Vagina (tissue), 2 donors: ENCODE measurements at regions not wholly inside any gene's neighbourhood (a gene's known extent, or its start where the extent isn't known, plus 50 kb on each side); places are given as distances from the start of the nearest gene placed in this dataset.
"Not testable (repeated sequence)": the region's sequence is repeated elsewhere in the genome, so short reads cannot be mapped to it uniquely, and the experiment has no call there.

ENCODE experiments used
- DNase-seq, 2 donors: peaks; one replicate each; pipeline ENCODE4 v3.0.0-alpha.2; 2017; ENCODE audit errors: extremely low spot score in 2 of 2
- H3K27ac ChIP-seq: fragments of 200-600 bp; sonication (generic); one replicate; pipeline ENCODE4 v1.5.1; 2019
- H3K27me3 ChIP-seq: fragments of 200-600 bp; sonication (generic); one replicate; pipeline ENCODE4 v1.5.1; 2019
- H3K36me3 ChIP-seq, 2 donors: fragments of 200-600 bp; sonication (generic); one replicate each; pipeline ENCODE4 v1.5.1; 2017 to 2019
- H3K4me1 ChIP-seq: fragments of 200-600 bp; sonication (generic); one replicate; pipeline ENCODE4 v1.5.1; 2019
- H3K4me3 ChIP-seq, 2 donors: fragments of 200-600 bp; sonication (generic); 1 replicate in 1 of 2; 2 replicates in 1 of 2; pipeline ENCODE4 v1.5.1; 2016 to 2019
- H3K9me3 ChIP-seq: fragments of 200-600 bp; sonication (generic); one replicate; pipeline ENCODE4 v1.5.1; 2019
- POLR2A ChIP-seq, 2 donors: fragments of 450-650 bp; IDR thresholded peaks; one replicate each; pipeline ENCODE4 v1.6.1; 2017; ENCODE audit warnings: antibody characterized with exemption in 2 of 2, mild to moderate bottlenecking in 2 of 2, moderate library complexity in 2 of 2
- POLR2AphosphoS5 ChIP-seq, 2 donors: sonication (generic); formaldehyde crosslinking; IDR thresholded peaks; one replicate each; pipeline ENCODE4 v1.9.0; 2017; ENCODE audit warnings: antibody characterized with exemption in 2 of 2, mild to moderate bottlenecking in 2 of 2, low read depth in 1 of 2; ENCODE audit not compliant: insufficient read depth in 1 of 2
- intact Hi-C: fragments of 100-400 bp; cut with DNase I; formaldehyde crosslinking; loops from one replicate; pipeline ENCODE4 v1.15.1; 2023
- TF ChIP-seq, protein P1 (sequence below), 3 experiments: fragments of 450-650 bp in 2 of 3; fragments of 200-600 bp in 1 of 3; sonication (generic) in 1 of 3; IDR thresholded peaks; one replicate each; pipeline ENCODE4 v1.5.1; 2017 to 2019; ENCODE audit warnings: antibody characterized with exemption in 3 of 3, mild to moderate bottlenecking in 2 of 3, moderate library complexity in 2 of 3

DNA sequence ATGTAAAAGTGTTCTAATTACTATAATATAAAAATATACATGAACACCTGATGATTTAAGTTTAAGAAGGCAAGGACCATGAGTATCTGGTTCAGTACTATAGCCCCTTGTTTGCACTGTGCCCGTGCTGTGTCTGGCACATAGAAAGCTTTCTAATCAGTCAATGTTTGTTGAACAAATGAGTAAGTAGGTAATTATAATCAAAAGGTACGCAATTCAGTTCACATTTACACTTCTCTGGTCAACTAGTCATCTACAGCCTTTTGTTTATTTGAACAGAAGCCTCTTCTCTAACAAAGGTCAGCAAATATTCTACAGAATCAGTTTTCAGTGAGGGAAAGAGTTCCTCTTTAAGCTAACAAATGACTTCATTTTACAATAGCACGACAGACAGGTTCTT, 523.3 kb downstream of the SMARCA1 start:
- Histone ChIP-seq H3K9me3 (no peaks in the 10 kb centered on the region), H3K27me3 (no peaks in the 10 kb centered on the region), H3K4me1 (no peaks in the 10 kb centered on the region), H3K4me3 (no peak overlapping the region), H3K36me3 (no peaks in the 10 kb centered on the region), H3K27ac (no peak overlapping the region)
- no peak for DNase-seq
- intact Hi-C loops: no loop called here
- TF ChIP-seq POLR2A (IDR thresholded peaks at IDR 0.05) (no peak), POLR2AphosphoS5 (IDR thresholded peaks at IDR 0.05; ENCODE audit: insufficient read depth in 1 of 2, low read depth in 1 of 2) (no peak)
- TF ChIP-seq, protein P1, sequence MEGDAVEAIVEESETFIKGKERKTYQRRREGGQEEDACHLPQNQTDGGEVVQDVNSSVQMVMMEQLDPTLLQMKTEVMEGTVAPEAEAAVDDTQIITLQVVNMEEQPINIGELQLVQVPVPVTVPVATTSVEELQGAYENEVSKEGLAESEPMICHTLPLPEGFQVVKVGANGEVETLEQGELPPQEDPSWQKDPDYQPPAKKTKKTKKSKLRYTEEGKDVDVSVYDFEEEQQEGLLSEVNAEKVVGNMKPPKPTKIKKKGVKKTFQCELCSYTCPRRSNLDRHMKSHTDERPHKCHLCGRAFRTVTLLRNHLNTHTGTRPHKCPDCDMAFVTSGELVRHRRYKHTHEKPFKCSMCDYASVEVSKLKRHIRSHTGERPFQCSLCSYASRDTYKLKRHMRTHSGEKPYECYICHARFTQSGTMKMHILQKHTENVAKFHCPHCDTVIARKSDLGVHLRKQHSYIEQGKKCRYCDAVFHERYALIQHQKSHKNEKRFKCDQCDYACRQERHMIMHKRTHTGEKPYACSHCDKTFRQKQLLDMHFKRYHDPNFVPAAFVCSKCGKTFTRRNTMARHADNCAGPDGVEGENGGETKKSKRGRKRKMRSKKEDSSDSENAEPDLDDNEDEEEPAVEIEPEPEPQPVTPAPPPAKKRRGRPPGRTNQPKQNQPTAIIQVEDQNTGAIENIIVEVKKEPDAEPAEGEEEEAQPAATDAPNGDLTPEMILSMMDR (IDR thresholded peaks at IDR 0.05): no peak

DNA sequence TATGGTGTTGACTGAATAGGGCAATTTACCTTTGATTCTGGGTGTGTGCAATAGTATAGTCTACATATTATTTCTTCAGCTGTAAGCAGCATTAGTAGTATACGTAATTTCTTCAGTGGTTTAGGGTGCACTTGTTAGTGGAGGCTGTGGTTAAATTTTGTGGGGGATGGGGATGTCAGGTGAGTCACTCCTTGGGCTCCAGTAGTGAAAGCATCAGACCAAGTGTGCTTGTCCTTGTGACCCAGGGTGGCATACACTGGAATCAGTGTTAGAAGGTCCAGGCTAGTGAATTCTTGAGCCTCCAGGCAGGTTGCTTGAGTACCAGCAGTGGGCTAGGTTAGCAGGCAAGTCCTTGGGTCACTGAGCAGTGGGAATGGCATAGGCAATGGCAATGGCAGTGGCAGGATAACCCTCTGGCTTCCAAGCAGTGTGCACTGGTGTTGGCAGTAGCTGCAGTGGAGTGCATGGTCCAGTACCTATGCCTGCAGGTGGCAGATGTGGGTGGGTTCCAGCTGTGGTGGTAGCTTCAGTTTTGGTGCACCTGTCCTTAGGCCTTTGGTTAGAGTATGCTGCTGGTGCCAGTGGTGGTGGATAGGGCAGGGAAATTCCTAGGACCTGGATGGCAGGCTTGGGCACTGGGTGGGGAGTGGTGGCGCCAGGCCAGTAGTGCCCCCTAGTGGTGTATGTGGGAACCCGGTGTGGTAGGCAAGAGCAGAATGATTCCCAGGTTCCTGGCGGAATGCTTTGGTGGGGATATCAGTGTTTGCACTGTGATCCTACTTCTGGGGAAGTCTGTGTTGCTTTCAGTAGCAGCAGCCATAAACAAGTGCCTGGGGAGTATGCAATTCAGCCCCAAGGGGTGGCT, 531.0 kb downstream of the SMARCA1 start:
- H3K36me3 ChIP-seq: no peaks in the 10 kb centered on the region
- no peak for DNase-seq
- H3K27me3 ChIP-seq: no peaks in the 10 kb centered on the region
- H3K4me1 ChIP-seq: no peaks in the 10 kb centered on the region
- TF ChIP-seq POLR2A (IDR thresholded peaks at IDR 0.05) (no peak), POLR2AphosphoS5 (IDR thresholded peaks at IDR 0.05; ENCODE audit: insufficient read depth in 1 of 2, low read depth in 1 of 2) (no peak)
- TF ChIP-seq, protein P1 (IDR thresholded peaks at IDR 0.05): no peak
- no peak overlapping the region for H3K4me3 ChIP-seq
- intact Hi-C loops: no loop called here
- no peaks in the 10 kb centered on the region for H3K9me3 ChIP-seq
- no peak overlapping the region for H3K27ac ChIP-seq

- H3K27me3 ChIP-seq: no peaks in the 10 kb centered on the region
- H3K4me1 ChIP-seq: no peaks in the 10 kb centered on the region
- no peaks in the 10 kb centered on the region for H3K36me3 ChIP-seq
- DNase-seq: no peak
- H3K9me3 ChIP-seq: no peaks in the 10 kb centered on the region
- intact Hi-C loops: no loop called here
- no peak overlapping the region for H3K4me3 ChIP-seq
- TF ChIP-seq, protein P1 (IDR thresholded peaks at IDR 0.05): no peak
- TF ChIP-seq POLR2A (IDR thresholded peaks at IDR 0.05) (no peak), POLR2AphosphoS5 (IDR thresholded peaks at IDR 0.05; ENCODE audit: insufficient read depth in 1 of 2, low read depth in 1 of 2) (no peak)
- H3K27ac ChIP-seq: no peak overlapping the region
These were observed 547.5 kb downstream of the SMARCA1 start for GRCh38 chrX:128975745-128976144.

- no peaks in the 10 kb centered on the region for H3K9me3 ChIP-seq
- DNase-seq: no peak
- intact Hi-C loops: no loop called here
- H3K4me3 ChIP-seq: no peak overlapping the region
- H3K27ac ChIP-seq: no peak overlapping the region
- no peaks in the 10 kb centered on the region for H3K27me3 ChIP-seq
- TF ChIP-seq POLR2A (IDR thresholded peaks at IDR 0.05) (no peak), POLR2AphosphoS5 (IDR thresholded peaks at IDR 0.05; ENCODE audit: insufficient read depth in 1 of 2, low read depth in 1 of 2) (no peak)
- TF ChIP-seq, protein P1 (IDR thresholded peaks at IDR 0.05): no peak
- H3K36me3 ChIP-seq: no peaks in the 10 kb centered on the region
- H3K4me1 ChIP-seq: no peaks in the 10 kb centered on the region
These were observed 550.3 kb downstream of the SMARCA1 start for GRCh38 chrX:128973033-128973432.

- intact Hi-C loops: no loop called here
- H3K9me3 ChIP-seq: no peaks in the 10 kb centered on the region
- no peak for TF ChIP-seq POLR2A (IDR thresholded peaks at IDR 0.05)
- TF ChIP-seq, protein P1 (IDR thresholded peaks at IDR 0.05): no peak
- TF ChIP-seq POLR2AphosphoS5 (IDR thresholded peaks at IDR 0.05; ENCODE audit: insufficient read depth in 1 of 2, low read depth in 1 of 2): no peak
- H3K4me3 ChIP-seq: no peak overlapping the region
- no peak for DNase-seq
- no peaks in the 10 kb centered on the region for H3K36me3 ChIP-seq
- no peaks in the 10 kb centered on the region for H3K4me1 ChIP-seq
- H3K27me3 ChIP-seq: no peaks in the 10 kb centered on the region
- H3K27ac ChIP-seq: no peak overlapping the region
These were observed 562.0 kb downstream of the SMARCA1 start for GRCh38 chrX:128961290-128961689.

DNA sequence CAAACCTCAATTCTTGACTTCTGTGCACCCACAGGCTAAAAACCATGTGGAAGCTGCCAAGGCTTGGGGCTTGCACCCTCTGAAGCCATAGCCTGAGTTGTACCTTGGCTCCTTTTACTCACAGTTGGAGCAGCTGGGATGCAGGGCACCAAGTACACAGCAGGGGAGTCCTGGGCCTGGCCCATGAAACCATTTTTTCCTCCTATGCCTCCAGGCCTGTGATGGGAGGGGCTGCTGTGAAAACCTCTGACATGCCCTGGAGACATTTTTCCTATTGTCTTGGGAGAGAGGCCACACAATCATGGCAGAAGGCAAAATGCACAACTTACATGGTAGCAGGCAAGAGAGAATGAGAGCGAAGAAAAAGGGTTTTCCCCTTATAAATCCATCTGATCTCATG, 568.6 kb downstream of the SMARCA1 start:
- H3K27me3 ChIP-seq, H3K4me1 ChIP-seq, H3K36me3 ChIP-seq, H3K27ac ChIP-seq, H3K9me3 ChIP-seq, H3K4me3 ChIP-seq, DNase-seq, intact Hi-C loops: not testable (repeated sequence)
